ENCODE measurements at regions not wholly inside any gene's neighbourhood (a gene's known extent, or its start where the extent isn't known, plus 50 kb on each side); places are given as distances from the start of the nearest gene placed in this dataset.

GRCh38 chr2:164281896-164282295 is 339.4 kb downstream of the GRB14 start:
- Histone ChIP-seq H3K4me3 (ENCODE audit: control insufficient read depth in 1 of 7, extremely low read depth in 1 of 7, insufficient read depth in 4 of 7, low read depth in 2 of 7, low read length in 6 of 7) (no peak overlapping the region), H3K27me3 (replicated peaks in 2 of 5; ENCODE audit: control insufficient read depth in 4 of 5, insufficient read depth in 5 of 5, low read length in 4 of 5) (no peaks in the 10 kb centered on the region), H3K27ac (ENCODE audit: insufficient read depth in 1 of 2, low read depth in 1 of 2, low read length in 2 of 2, poor library complexity in 1 of 2, severe bottlenecking in 2 of 2) (no peak overlapping the region), H3K4me1 (ENCODE audit: control extremely low read depth in 1 of 4, control insufficient read depth in 4 of 4, insufficient read depth in 4 of 4, low read length in 3 of 4) (no peaks in the 10 kb centered on the region), H3K9me3 (ENCODE audit: control extremely low read depth in 1 of 5, control insufficient read depth in 4 of 5, insufficient read depth in 2 of 5, low read depth in 1 of 5, low read length in 4 of 5) (no peaks in the 10 kb centered on the region), H3K36me3 (ENCODE audit: control insufficient read depth in 4 of 4, insufficient read depth in 4 of 4, low read length in 3 of 4) (no peaks in the 10 kb centered on the region)
- DNase-seq = no peak
- CTCF ChIA-PET = no interaction called here
- no CpG with 5 or more reads among the region's 1 CpG for WGBS (ENCODE audit: insufficient coverage)
- POLR2A ChIA-PET = no interaction called here

- no peak overlapping the region for H3K4me3 ChIP-seq (ENCODE audit: control insufficient read depth in 1 of 7, extremely low read depth in 1 of 7, insufficient read depth in 4 of 7, low read depth in 2 of 7, low read length in 6 of 7)
- POLR2A ChIA-PET = no interaction called here
- H3K9me3 ChIP-seq (ENCODE audit: control extremely low read depth in 1 of 5, control insufficient read depth in 4 of 5, insufficient read depth in 2 of 5, low read depth in 1 of 5, low read length in 4 of 5) = no peaks in the 10 kb centered on the region
- DNase-seq = no peak
- H3K4me1 ChIP-seq (ENCODE audit: control extremely low read depth in 1 of 4, control insufficient read depth in 4 of 4, insufficient read depth in 4 of 4, low read length in 3 of 4) = no peaks in the 10 kb centered on the region
- H3K36me3 ChIP-seq (ENCODE audit: control insufficient read depth in 4 of 4, insufficient read depth in 4 of 4, low read length in 3 of 4) = no peaks in the 10 kb centered on the region
- CTCF ChIA-PET = no interaction called here
- H3K27me3 ChIP-seq (replicated peaks in 2 of 5; ENCODE audit: control insufficient read depth in 4 of 5, insufficient read depth in 5 of 5, low read length in 4 of 5) = no peaks in the 10 kb centered on the region
- no peak overlapping the region for H3K27ac ChIP-seq (ENCODE audit: insufficient read depth in 1 of 2, low read depth in 1 of 2, low read length in 2 of 2, poor library complexity in 1 of 2, severe bottlenecking in 2 of 2)
Observed at GRCh38 chr2:164275659-164276058, 345.6 kb downstream of the GRB14 start.

GRCh38 chr2:164260506-164260905 is 360.8 kb downstream of the GRB14 start:
- no peak overlapping the region for H3K27ac ChIP-seq (ENCODE audit: insufficient read depth in 1 of 2, low read depth in 1 of 2, low read length in 2 of 2, poor library complexity in 1 of 2, severe bottlenecking in 2 of 2)
- CTCF ChIA-PET = no interaction called here
- DNase-seq = no peak
- H3K4me3 ChIP-seq (ENCODE audit: control insufficient read depth in 1 of 7, extremely low read depth in 1 of 7, insufficient read depth in 4 of 7, low read depth in 2 of 7, low read length in 6 of 7) = no peak overlapping the region
- WGBS (ENCODE audit: insufficient coverage) = 100% methylated on average over 1 of the region's 2 CpGs
- no peaks in the 10 kb centered on the region for H3K4me1 ChIP-seq (ENCODE audit: control extremely low read depth in 1 of 4, control insufficient read depth in 4 of 4, insufficient read depth in 4 of 4, low read length in 3 of 4)
- H3K27me3 ChIP-seq (replicated peaks in 2 of 5; ENCODE audit: control insufficient read depth in 4 of 5, insufficient read depth in 5 of 5, low read length in 4 of 5) = no peaks in the 10 kb centered on the region
- H3K36me3 ChIP-seq (ENCODE audit: control insufficient read depth in 4 of 4, insufficient read depth in 4 of 4, low read length in 3 of 4) = no peaks in the 10 kb centered on the region
- H3K9me3 ChIP-seq (ENCODE audit: control extremely low read depth in 1 of 5, control insufficient read depth in 4 of 5, insufficient read depth in 2 of 5, low read depth in 1 of 5, low read length in 4 of 5) = no peaks in the 10 kb centered on the region
- POLR2A ChIA-PET = no interaction called here

- no peaks in the 10 kb centered on the region for H3K36me3 ChIP-seq (ENCODE audit: control insufficient read depth in 4 of 4, insufficient read depth in 4 of 4, low read length in 3 of 4)
- no peak for DNase-seq
- H3K4me3 ChIP-seq (ENCODE audit: control insufficient read depth in 1 of 7, extremely low read depth in 1 of 7, insufficient read depth in 4 of 7, low read depth in 2 of 7, low read length in 6 of 7) = no peak overlapping the region
- WGBS (ENCODE audit: insufficient coverage) = 100% methylated on average over 1 of the region's 3 CpGs
- no peaks in the 10 kb centered on the region for H3K9me3 ChIP-seq (ENCODE audit: control extremely low read depth in 1 of 5, control insufficient read depth in 4 of 5, insufficient read depth in 2 of 5, low read depth in 1 of 5, low read length in 4 of 5)
- H3K4me1 ChIP-seq (ENCODE audit: control extremely low read depth in 1 of 4, control insufficient read depth in 4 of 4, insufficient read depth in 4 of 4, low read length in 3 of 4) = no peaks in the 10 kb centered on the region
- POLR2A ChIA-PET = interaction anchor here (0.5 kb wide), 1 partner anchor 918 kb away, joined by 3 read pairs; no protein-coding TSS in a partner anchor
- no peak overlapping the region for H3K27ac ChIP-seq (ENCODE audit: insufficient read depth in 1 of 2, low read depth in 1 of 2, low read length in 2 of 2, poor library complexity in 1 of 2, severe bottlenecking in 2 of 2)
- CTCF ChIA-PET = no interaction called here
- H3K27me3 ChIP-seq (replicated peaks in 2 of 5; ENCODE audit: control insufficient read depth in 4 of 5, insufficient read depth in 5 of 5, low read length in 4 of 5) = no peaks in the 10 kb centered on the region
Observed at GRCh38 chr2:164257742-164258141, 363.5 kb downstream of the GRB14 start.

- 58% methylated on average over 2 of the region's 2 CpGs for WGBS (ENCODE audit: insufficient coverage)
- ChIA-PET POLR2A (no interaction called here), CTCF (no interaction called here)
Observed at GRCh38 chr2:164252568-164253287, 368.6 kb downstream of the GRB14 start.

GRCh38 chr2:164243315-164243714 is 378.0 kb downstream of the GRB14 start:
- no peaks in the 10 kb centered on the region for H3K36me3 ChIP-seq (ENCODE audit: control insufficient read depth in 4 of 4, insufficient read depth in 4 of 4, low read length in 3 of 4)
- POLR2A ChIA-PET = no interaction called here
- H3K27me3 ChIP-seq (replicated peaks in 2 of 5; ENCODE audit: control insufficient read depth in 4 of 5, insufficient read depth in 5 of 5, low read length in 4 of 5) = no peaks in the 10 kb centered on the region
- no peaks in the 10 kb centered on the region for H3K4me1 ChIP-seq (ENCODE audit: control extremely low read depth in 1 of 4, control insufficient read depth in 4 of 4, insufficient read depth in 4 of 4, low read length in 3 of 4)
- CTCF ChIA-PET = no interaction called here
- H3K27ac ChIP-seq (ENCODE audit: insufficient read depth in 1 of 2, low read depth in 1 of 2, low read length in 2 of 2, poor library complexity in 1 of 2, severe bottlenecking in 2 of 2) = no peak overlapping the region
- no peaks in the 10 kb centered on the region for H3K9me3 ChIP-seq (ENCODE audit: control extremely low read depth in 1 of 5, control insufficient read depth in 4 of 5, insufficient read depth in 2 of 5, low read depth in 1 of 5, low read length in 4 of 5)
- H3K4me3 ChIP-seq (ENCODE audit: control insufficient read depth in 1 of 7, extremely low read depth in 1 of 7, insufficient read depth in 4 of 7, low read depth in 2 of 7, low read length in 6 of 7) = no peak overlapping the region
- no peak for DNase-seq

More at GRCh38 chr2:164252568-164253287, 368.6 kb downstream of the GRB14 start:
- H3K4me1 ChIP-seq (ENCODE audit: control extremely low read depth in 1 of 4, control insufficient read depth in 4 of 4, insufficient read depth in 4 of 4, low read length in 3 of 4) = no peaks in the 10 kb centered on the region
- H3K27me3 ChIP-seq (replicated peaks in 2 of 5; ENCODE audit: control insufficient read depth in 4 of 5, insufficient read depth in 5 of 5, low read length in 4 of 5) = no peaks in the 10 kb centered on the region
- no peak for DNase-seq
- H3K9me3 ChIP-seq (ENCODE audit: control extremely low read depth in 1 of 5, control insufficient read depth in 4 of 5, insufficient read depth in 2 of 5, low read depth in 1 of 5, low read length in 4 of 5) = no peaks in the 10 kb centered on the region
- H3K27ac ChIP-seq (ENCODE audit: insufficient read depth in 1 of 2, low read depth in 1 of 2, low read length in 2 of 2, poor library complexity in 1 of 2, severe bottlenecking in 2 of 2) = no peak overlapping the region
- no peak overlapping the region for H3K4me3 ChIP-seq (ENCODE audit: control insufficient read depth in 1 of 7, extremely low read depth in 1 of 7, insufficient read depth in 4 of 7, low read depth in 2 of 7, low read length in 6 of 7)
- H3K36me3 ChIP-seq (ENCODE audit: control insufficient read depth in 4 of 4, insufficient read depth in 4 of 4, low read length in 3 of 4) = no peaks in the 10 kb centered on the region

GRCh38 chr2:164242409-164242808 is 378.9 kb downstream of the GRB14 start:
- Histone ChIP-seq H3K36me3 (ENCODE audit: control insufficient read depth in 4 of 4, insufficient read depth in 4 of 4, low read length in 3 of 4) (no peaks in the 10 kb centered on the region), H3K27me3 (replicated peaks in 2 of 5; ENCODE audit: control insufficient read depth in 4 of 5, insufficient read depth in 5 of 5, low read length in 4 of 5) (no peaks in the 10 kb centered on the region), H3K9me3 (ENCODE audit: control extremely low read depth in 1 of 5, control insufficient read depth in 4 of 5, insufficient read depth in 2 of 5, low read depth in 1 of 5, low read length in 4 of 5) (no peaks in the 10 kb centered on the region), H3K4me1 (ENCODE audit: control extremely low read depth in 1 of 4, control insufficient read depth in 4 of 4, insufficient read depth in 4 of 4, low read length in 3 of 4) (no peaks in the 10 kb centered on the region), H3K27ac (ENCODE audit: insufficient read depth in 1 of 2, low read depth in 1 of 2, low read length in 2 of 2, poor library complexity in 1 of 2, severe bottlenecking in 2 of 2) (no peak overlapping the region), H3K4me3 (ENCODE audit: control insufficient read depth in 1 of 7, extremely low read depth in 1 of 7, insufficient read depth in 4 of 7, low read depth in 2 of 7, low read length in 6 of 7) (no peak overlapping the region)
- POLR2A ChIA-PET = no interaction called here
- CTCF ChIA-PET = no interaction called here
- 100% methylated on average over 3 of the region's 3 CpGs for WGBS (ENCODE audit: insufficient coverage)
- no peak for DNase-seq

Measured in common myeloid progenitor, CD34-positive (primary cell).